ENCODE measurements at regions not wholly inside any gene's neighbourhood (a gene's known extent, or its start where the extent isn't known, plus 50 kb on each side); places are given as distances from the start of the nearest gene placed in this dataset.

GRCh38 chr6:10278746-10279145, 136.1 kb downstream of the TFAP2A start:
- H3K27ac ChIP-seq (ENCODE audit: low read length), result no peak overlapping the region
- H3K4me3 Mint-ChIP-seq, result no peak overlapping the region
- H3K27me3 Mint-ChIP-seq (ENCODE audit: low read depth in 2 of 2), result no peaks in the 10 kb centered on the region
- no peak overlapping the region for H3K4me3 ChIP-seq (ENCODE audit: low read length)
- H3K9me3 Mint-ChIP-seq, result peaks cover 5 to 12% of the 10 kb centered on the region in 2 donors
- DNase-seq, result no peak
- no peaks in the 10 kb centered on the region for H3K9me3 ChIP-seq (ENCODE audit: control insufficient read depth, insufficient read depth, low read length)
- H3K27ac Mint-ChIP-seq, result no peak overlapping the region
- H3K4me1 ChIP-seq (ENCODE audit: control insufficient read depth, insufficient read depth, low read length), result no peaks in the 10 kb centered on the region
- no peaks in the 10 kb centered on the region for H3K36me3 ChIP-seq (ENCODE audit: control insufficient read depth, insufficient read depth, low read length)
- TF ChIP-seq CTCF (IDR thresholded peaks at IDR 0.05), result no peak
- intact Hi-C loops (cut with micrococcal nuclease), result no loop called here
- H3K27me3 ChIP-seq (ENCODE audit: control insufficient read depth, insufficient read depth, low read length), result no peaks in the 10 kb centered on the region
- H3K4me1 Mint-ChIP-seq, result no peaks in the 10 kb centered on the region
- no peak for ATAC-seq
- H3K36me3 Mint-ChIP-seq, result peaks cover 9% of the 10 kb centered on the region

- Histone ChIP-seq H3K9me3 (ENCODE audit: control insufficient read depth, insufficient read depth, low read length) (no peaks in the 10 kb centered on the region), H3K36me3 (ENCODE audit: control insufficient read depth, insufficient read depth, low read length) (no peaks in the 10 kb centered on the region), H3K27ac (ENCODE audit: low read length) (no peak overlapping the region), H3K4me3 (ENCODE audit: low read length) (no peak overlapping the region), H3K4me1 (ENCODE audit: control insufficient read depth, insufficient read depth, low read length) (no peaks in the 10 kb centered on the region), H3K27me3 (ENCODE audit: control insufficient read depth, insufficient read depth, low read length) (no peaks in the 10 kb centered on the region)
- no peak for TF ChIP-seq CTCF (IDR thresholded peaks at IDR 0.05)
- Mint-ChIP-seq H3K9me3 (peaks cover 5 to 15% of the 10 kb centered on the region in 2 donors), H3K4me3 (no peak overlapping the region), H3K27ac (no peak overlapping the region), H3K4me1 (no peaks in the 10 kb centered on the region), H3K27me3 (ENCODE audit: low read depth in 2 of 2) (peaks cover 2 to 11% of the 10 kb centered on the region in 2 donors), H3K36me3 (peaks cover 19% of the 10 kb centered on the region)
- 78% methylated on average over 3 of the region's 3 CpGs for WGBS (ENCODE audit: insufficient coverage)
- no peak for DNase-seq
- ATAC-seq, result no peak
- intact Hi-C loops (cut with micrococcal nuclease), result no loop called here
Observed at GRCh38 chr6:10276660-10277287, 138.1 kb downstream of the TFAP2A start.

GRCh38 chr6:10276106-10276505, 138.8 kb downstream of the TFAP2A start:
- no peak overlapping the region for H3K4me3 Mint-ChIP-seq
- Histone ChIP-seq H3K27ac (ENCODE audit: low read length) (no peak overlapping the region), H3K36me3 (ENCODE audit: control insufficient read depth, insufficient read depth, low read length) (no peaks in the 10 kb centered on the region), H3K27me3 (ENCODE audit: control insufficient read depth, insufficient read depth, low read length) (no peaks in the 10 kb centered on the region), H3K9me3 (ENCODE audit: control insufficient read depth, insufficient read depth, low read length) (no peaks in the 10 kb centered on the region), H3K4me3 (ENCODE audit: low read length) (no peak overlapping the region), H3K4me1 (ENCODE audit: control insufficient read depth, insufficient read depth, low read length) (no peaks in the 10 kb centered on the region)
- DNase-seq (no peak), ATAC-seq (no peak)
- intact Hi-C loops (cut with micrococcal nuclease), result no loop called here
- H3K9me3 Mint-ChIP-seq, result peaks cover 5 to 15% of the 10 kb centered on the region in 2 donors
- WGBS (ENCODE audit: insufficient coverage), result 75% methylated on average over 2 of the region's 2 CpGs
- peaks cover 23% of the 10 kb centered on the region for H3K36me3 Mint-ChIP-seq
- H3K27ac Mint-ChIP-seq, result no peak overlapping the region
- no peaks in the 10 kb centered on the region for H3K4me1 Mint-ChIP-seq
- H3K27me3 Mint-ChIP-seq (ENCODE audit: low read depth in 2 of 2), result peaks cover 3 to 15% of the 10 kb centered on the region in 2 donors
- no peak for TF ChIP-seq CTCF (IDR thresholded peaks at IDR 0.05)

GRCh38 chr6:10272591-10272990, 142.3 kb downstream of the TFAP2A start:
- Histone ChIP-seq H3K27ac (ENCODE audit: low read length) (no peak overlapping the region), H3K9me3 (ENCODE audit: control insufficient read depth, insufficient read depth, low read length) (no peaks in the 10 kb centered on the region), H3K4me3 (ENCODE audit: low read length) (no peak overlapping the region), H3K36me3 (ENCODE audit: control insufficient read depth, insufficient read depth, low read length) (no peaks in the 10 kb centered on the region), H3K27me3 (ENCODE audit: control insufficient read depth, insufficient read depth, low read length) (no peaks in the 10 kb centered on the region), H3K4me1 (ENCODE audit: control insufficient read depth, insufficient read depth, low read length) (no peaks in the 10 kb centered on the region)
- no peak overlapping the region for H3K27ac Mint-ChIP-seq
- WGBS (ENCODE audit: insufficient coverage), result 84% methylated on average over 2 of the region's 2 CpGs
- ATAC-seq (no peak), DNase-seq (no peak)
- no peak for TF ChIP-seq CTCF (IDR thresholded peaks at IDR 0.05)
- no peak overlapping the region for H3K4me3 Mint-ChIP-seq
- H3K27me3 Mint-ChIP-seq (ENCODE audit: low read depth in 2 of 2), result peaks cover 3 to 22% of the 10 kb centered on the region in 2 donors
- no peaks in the 10 kb centered on the region for H3K4me1 Mint-ChIP-seq
- peaks cover 5 to 11% of the 10 kb centered on the region in 2 donors for H3K9me3 Mint-ChIP-seq
- intact Hi-C loops (cut with micrococcal nuclease), result no loop called here
- peaks cover 23% of the 10 kb centered on the region for H3K36me3 Mint-ChIP-seq

Data from natural killer cell (primary cell).